ENCODE measurements at regions not wholly inside any gene's neighbourhood (a gene's known extent, or its start where the extent isn't known, plus 50 kb on each side); places are given as distances from the start of the nearest gene placed in this dataset.

- TF ChIP-seq, protein P1, sequence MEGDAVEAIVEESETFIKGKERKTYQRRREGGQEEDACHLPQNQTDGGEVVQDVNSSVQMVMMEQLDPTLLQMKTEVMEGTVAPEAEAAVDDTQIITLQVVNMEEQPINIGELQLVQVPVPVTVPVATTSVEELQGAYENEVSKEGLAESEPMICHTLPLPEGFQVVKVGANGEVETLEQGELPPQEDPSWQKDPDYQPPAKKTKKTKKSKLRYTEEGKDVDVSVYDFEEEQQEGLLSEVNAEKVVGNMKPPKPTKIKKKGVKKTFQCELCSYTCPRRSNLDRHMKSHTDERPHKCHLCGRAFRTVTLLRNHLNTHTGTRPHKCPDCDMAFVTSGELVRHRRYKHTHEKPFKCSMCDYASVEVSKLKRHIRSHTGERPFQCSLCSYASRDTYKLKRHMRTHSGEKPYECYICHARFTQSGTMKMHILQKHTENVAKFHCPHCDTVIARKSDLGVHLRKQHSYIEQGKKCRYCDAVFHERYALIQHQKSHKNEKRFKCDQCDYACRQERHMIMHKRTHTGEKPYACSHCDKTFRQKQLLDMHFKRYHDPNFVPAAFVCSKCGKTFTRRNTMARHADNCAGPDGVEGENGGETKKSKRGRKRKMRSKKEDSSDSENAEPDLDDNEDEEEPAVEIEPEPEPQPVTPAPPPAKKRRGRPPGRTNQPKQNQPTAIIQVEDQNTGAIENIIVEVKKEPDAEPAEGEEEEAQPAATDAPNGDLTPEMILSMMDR (conservative IDR thresholded peaks at IDR 0.05; ENCODE audit: low read depth, low read length), result no peak
- TF ChIP-seq EZH2 (IDR thresholded peaks at IDR 0.05; ENCODE audit: borderline replicate concordance, low read depth, low read length, poor library complexity, severe bottlenecking), result no peak
Observed at GRCh38 chr21:16554503-16554902, 824.7 kb downstream of the USP25 start.

Data from A673 (cell line).